Nephron (organoid): ENCODE measurements at regions not wholly inside any gene's neighbourhood (a gene's known extent, or its start where the extent isn't known, plus 50 kb on each side); places are given as distances from the start of the nearest gene placed in this dataset.

Experiments used
- H3K27ac Mint-ChIP-seq, 3 experiments: 2 replicates each; pipeline ENCODE4 v1.8.0; 2020; ENCODE audit warnings: mixed read lengths in 3 of 3, mild to moderate bottlenecking in 2 of 3, moderate library complexity in 1 of 3
- H3K27me3 Mint-ChIP-seq: 2 replicates; pipeline ENCODE4 v1.8.0; 2021; ENCODE audit warnings: low read depth, mild to moderate bottlenecking, moderate library complexity, mixed read lengths
- H3K36me3 Mint-ChIP-seq: 2 replicates; pipeline ENCODE4 v1.8.0; 2020; ENCODE audit warnings: low read depth, mixed read lengths
- H3K4me1 Mint-ChIP-seq: 2 replicates; pipeline ENCODE4 v1.8.0; 2020; ENCODE audit warnings: mixed read lengths
- H3K4me3 Mint-ChIP-seq, 3 experiments: 2 replicates each; pipeline ENCODE4 v1.8.0; 2020; ENCODE audit warnings: mild to moderate bottlenecking in 3 of 3, mixed read lengths in 3 of 3, moderate library complexity in 2 of 3
- H3K9me3 Mint-ChIP-seq: 2 replicates; pipeline ENCODE4 v1.8.0; 2020; ENCODE audit warnings: mixed read lengths
- TF ChIP-seq, protein P1 (sequence below), 3 experiments: fragments of 200-600 bp; sonication (generic); IDR thresholded peaks; one replicate each; pipeline ENCODE4 v1.5.0; 2021; ENCODE audit warnings: antibody characterized with exemption in 3 of 3; ENCODE audit not compliant: unreplicated experiment in 3 of 3

DNA sequence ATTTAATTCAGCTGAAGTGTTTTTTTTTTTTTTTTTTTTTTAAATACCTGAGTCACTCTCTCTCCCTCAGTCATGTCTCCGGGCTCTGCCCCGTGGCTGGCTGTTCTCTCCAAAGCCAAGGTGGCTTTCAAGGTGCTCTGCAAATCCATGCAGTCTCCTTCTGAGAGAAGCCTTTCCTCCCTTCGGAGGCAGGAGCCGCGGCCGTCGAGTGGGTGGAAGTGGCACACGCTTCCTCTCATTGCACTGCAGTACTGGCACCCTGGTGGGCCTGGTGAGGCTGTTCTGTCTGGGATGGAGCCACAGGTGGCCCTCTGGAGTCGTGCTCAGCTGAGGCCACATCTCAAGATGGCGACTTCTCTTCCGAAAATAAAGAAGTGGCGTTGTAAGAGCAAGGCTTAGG is 221.8 kb downstream of the GLRX3 start:
- Mint-ChIP-seq H3K4me3 (no peak overlapping the region), H3K27me3 (peaks cover 74% of the 10 kb centered on the region), H3K4me1 (peaks cover 21% of the 10 kb centered on the region), H3K9me3 (no peaks in the 10 kb centered on the region), H3K36me3 (no peaks in the 10 kb centered on the region), H3K27ac (no peak overlapping the region)
- TF ChIP-seq, protein P1, sequence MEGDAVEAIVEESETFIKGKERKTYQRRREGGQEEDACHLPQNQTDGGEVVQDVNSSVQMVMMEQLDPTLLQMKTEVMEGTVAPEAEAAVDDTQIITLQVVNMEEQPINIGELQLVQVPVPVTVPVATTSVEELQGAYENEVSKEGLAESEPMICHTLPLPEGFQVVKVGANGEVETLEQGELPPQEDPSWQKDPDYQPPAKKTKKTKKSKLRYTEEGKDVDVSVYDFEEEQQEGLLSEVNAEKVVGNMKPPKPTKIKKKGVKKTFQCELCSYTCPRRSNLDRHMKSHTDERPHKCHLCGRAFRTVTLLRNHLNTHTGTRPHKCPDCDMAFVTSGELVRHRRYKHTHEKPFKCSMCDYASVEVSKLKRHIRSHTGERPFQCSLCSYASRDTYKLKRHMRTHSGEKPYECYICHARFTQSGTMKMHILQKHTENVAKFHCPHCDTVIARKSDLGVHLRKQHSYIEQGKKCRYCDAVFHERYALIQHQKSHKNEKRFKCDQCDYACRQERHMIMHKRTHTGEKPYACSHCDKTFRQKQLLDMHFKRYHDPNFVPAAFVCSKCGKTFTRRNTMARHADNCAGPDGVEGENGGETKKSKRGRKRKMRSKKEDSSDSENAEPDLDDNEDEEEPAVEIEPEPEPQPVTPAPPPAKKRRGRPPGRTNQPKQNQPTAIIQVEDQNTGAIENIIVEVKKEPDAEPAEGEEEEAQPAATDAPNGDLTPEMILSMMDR (IDR thresholded peaks at IDR 0.05; ENCODE audit: unreplicated experiment in 3 of 3), result no peak

DNA sequence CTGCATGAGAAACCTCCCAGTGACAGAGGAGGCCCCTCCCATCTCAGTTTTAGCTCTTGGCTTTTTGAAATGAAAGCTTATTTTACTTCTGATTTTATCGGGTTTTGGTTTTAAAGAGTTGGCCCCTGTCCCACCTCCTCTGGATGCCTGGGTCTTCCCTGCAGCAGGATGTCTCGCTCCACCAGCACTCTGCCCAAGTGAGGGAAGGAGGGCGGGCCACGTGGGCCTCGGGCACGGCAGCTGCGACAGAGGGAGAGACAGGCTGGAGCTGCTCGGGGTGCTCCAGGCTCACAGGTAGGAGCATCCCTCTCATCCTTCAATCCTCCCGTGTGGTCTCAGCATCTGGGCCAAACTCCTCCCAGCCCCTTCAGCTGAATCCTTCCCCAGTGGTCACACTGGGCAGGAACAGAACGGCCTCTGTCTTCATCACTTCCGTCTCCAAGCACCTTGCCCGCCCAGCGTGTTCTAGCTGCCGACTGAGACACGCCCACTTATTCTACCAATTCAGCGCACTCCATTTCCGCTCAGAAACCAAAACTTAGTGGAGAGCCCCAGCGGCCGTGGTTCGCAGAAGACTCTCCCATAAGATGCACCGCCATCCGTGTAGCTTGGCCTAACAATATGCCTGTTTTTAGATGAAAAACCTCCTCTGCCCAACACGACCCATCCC is 222.9 kb downstream of the GLRX3 start:
- Mint-ChIP-seq H3K36me3 (no peaks in the 10 kb centered on the region), H3K27ac (no peak overlapping the region), H3K4me3 (no peak overlapping the region)

DNA sequence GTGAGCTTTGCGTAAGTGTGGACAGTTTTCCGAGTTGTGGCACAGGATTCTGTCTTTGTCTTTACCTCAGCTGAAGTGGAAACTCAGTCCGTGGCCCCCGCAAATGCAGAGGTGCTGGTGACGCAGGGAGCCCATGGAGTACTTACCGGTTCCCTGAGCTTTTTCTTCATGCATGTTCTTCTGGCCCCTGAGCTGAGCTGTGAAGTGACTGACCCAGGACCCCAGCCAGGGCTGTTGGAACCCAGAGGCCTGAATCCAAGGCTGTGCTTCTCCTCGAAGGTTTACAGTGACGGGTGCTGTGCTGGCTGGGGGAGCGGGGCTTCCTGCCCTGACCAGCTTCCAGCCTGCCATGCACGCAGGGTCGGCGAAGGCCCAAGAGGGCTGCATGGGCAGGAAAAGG is 223.5 kb downstream of the GLRX3 start:
- Mint-ChIP-seq H3K4me1 (peaks cover 26% of the 10 kb centered on the region), H3K36me3 (no peaks in the 10 kb centered on the region), H3K27me3 (peaks cover 80% of the 10 kb centered on the region), H3K27ac (no peak overlapping the region), H3K4me3 (no peak overlapping the region), H3K9me3 (no peaks in the 10 kb centered on the region)
- TF ChIP-seq, protein P1 (IDR thresholded peaks at IDR 0.05; ENCODE audit: unreplicated experiment in 3 of 3), result no peak

More for the DNA sequence above, 222.9 kb downstream of the GLRX3 start:
- TF ChIP-seq, protein P1 (IDR thresholded peaks at IDR 0.05; ENCODE audit: unreplicated experiment in 3 of 3), result no peak
- Mint-ChIP-seq H3K27me3 (peaks cover 80% of the 10 kb centered on the region), H3K4me1 (peaks cover 26% of the 10 kb centered on the region), H3K9me3 (no peaks in the 10 kb centered on the region)

DNA sequence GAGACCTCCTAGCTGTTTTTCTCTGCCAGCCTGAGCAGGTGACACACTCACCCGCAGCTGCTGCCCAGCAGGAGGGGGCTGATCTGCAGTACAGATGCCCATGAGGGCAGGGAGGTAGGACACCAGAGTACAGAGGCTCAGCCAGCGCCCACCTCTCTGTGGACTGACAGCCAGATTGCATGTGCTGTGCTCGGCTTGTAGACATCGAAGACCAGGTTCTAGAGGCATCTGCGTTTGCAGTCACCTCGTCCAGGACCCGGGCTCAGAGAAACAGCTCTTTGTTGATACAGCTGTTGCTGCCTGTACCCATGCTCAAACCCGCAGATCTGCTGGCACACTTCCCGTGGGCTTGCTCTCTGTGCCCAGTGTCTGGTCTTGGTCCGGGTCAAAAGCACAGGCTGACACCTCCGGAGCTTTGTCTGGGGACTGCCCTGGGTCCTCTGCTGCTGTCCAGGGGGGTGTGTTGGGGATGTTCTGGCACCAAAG is 224.7 kb downstream of the GLRX3 start:
- H3K27ac Mint-ChIP-seq, result no peak overlapping the region
- TF ChIP-seq, protein P1 (IDR thresholded peaks at IDR 0.05; ENCODE audit: unreplicated experiment in 3 of 3), result no peak
- H3K36me3 Mint-ChIP-seq, result no peaks in the 10 kb centered on the region
- H3K27me3 Mint-ChIP-seq, result peaks cover 76% of the 10 kb centered on the region
- H3K4me3 Mint-ChIP-seq, result no peak overlapping the region
- H3K9me3 Mint-ChIP-seq, result peaks cover 3% of the 10 kb centered on the region
- H3K4me1 Mint-ChIP-seq, result peaks cover 26% of the 10 kb centered on the region

DNA sequence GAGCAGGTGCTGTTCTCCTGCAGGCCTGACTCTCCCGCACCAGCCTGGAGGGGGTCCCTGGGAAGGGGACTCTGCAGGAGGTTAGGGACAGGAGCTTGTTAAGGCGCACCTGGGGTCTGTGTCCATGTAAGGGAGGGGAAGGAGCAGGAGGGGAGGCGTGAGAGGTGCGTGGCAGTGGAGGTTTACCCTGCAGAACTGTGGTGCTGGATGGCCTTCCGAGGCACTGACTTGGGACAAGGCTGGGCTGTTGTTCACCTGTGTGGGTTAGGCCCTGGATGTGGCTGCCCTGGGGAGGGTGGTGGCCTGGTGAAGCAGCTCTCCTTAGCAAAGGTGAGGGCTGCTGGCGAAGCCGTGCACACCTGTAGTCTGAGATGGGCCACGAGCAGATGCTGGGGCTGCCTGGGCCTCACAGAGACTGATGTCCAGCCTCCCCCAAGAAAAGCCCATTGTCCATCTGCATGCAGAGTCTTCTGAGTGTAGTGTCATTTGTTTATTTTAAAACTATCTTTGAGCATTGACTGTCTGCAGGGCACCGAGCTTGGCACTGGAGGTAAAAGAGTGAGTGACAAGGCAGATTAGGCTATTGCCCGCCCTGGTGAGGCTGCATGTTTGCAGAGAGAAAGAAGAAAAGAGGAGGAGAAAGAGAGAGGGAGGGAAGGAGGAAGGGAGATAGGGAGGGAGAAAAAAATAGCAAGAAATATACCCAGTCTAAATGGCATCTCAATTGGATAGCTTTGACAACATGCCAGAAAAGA is 225.3 kb downstream of the GLRX3 start:
- TF ChIP-seq, protein P1 (IDR thresholded peaks at IDR 0.05; ENCODE audit: unreplicated experiment in 3 of 3), result no peak
- Mint-ChIP-seq H3K4me3 (no peak overlapping the region), H3K4me1 (peaks cover 26% of the 10 kb centered on the region), H3K9me3 (peaks cover 3% of the 10 kb centered on the region), H3K27me3 (peaks cover 74% of the 10 kb centered on the region), H3K36me3 (no peaks in the 10 kb centered on the region), H3K27ac (peak overlapping the region in 1 of 3 experiments; percentile 13)
